ENCODE measurements at regions not wholly inside any gene's neighbourhood (a gene's known extent, or its start where the extent isn't known, plus 50 kb on each side); places are given as distances from the start of the nearest gene placed in this dataset.

- TF ChIP-seq CTCF (IDR thresholded peaks at IDR 0.05; ENCODE audit: low read depth, low read length, poor library complexity, severe bottlenecking): no peak
- TF ChIP-seq EZH2phosphoT487 (IDR thresholded peaks at IDR 0.05; ENCODE audit: borderline replicate concordance, low read length): no peak
Measured at GRCh38 chr12:13299457-13299856, 102.9 kb downstream of the EMP1 start.
